ENCODE measurements at regions not wholly inside any gene's neighbourhood (a gene's known extent, or its start where the extent isn't known, plus 50 kb on each side); places are given as distances from the start of the nearest gene placed in this dataset.

DNA sequence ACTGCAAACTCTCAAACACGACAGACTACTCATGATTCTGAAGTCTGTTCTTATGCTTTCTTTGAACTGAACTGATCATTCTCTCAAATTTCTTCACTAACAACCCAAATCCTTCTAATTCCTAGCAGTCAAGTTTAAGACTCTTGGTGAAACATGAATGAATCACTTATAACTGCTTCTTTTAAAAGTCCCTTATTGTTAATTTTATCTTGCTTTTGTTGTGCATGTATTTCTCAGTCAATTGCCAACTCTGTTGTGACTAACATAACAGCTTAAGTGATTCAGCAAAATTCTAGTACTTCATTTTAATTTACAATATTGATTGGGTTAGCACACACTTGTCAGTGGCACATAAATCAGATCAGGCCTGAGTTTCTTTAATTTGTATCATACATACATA is 357.0 kb upstream of the FSIP2 start:
- no peak for TF ChIP-seq CTCF (conservative IDR thresholded peaks at IDR 0.05)

DNA sequence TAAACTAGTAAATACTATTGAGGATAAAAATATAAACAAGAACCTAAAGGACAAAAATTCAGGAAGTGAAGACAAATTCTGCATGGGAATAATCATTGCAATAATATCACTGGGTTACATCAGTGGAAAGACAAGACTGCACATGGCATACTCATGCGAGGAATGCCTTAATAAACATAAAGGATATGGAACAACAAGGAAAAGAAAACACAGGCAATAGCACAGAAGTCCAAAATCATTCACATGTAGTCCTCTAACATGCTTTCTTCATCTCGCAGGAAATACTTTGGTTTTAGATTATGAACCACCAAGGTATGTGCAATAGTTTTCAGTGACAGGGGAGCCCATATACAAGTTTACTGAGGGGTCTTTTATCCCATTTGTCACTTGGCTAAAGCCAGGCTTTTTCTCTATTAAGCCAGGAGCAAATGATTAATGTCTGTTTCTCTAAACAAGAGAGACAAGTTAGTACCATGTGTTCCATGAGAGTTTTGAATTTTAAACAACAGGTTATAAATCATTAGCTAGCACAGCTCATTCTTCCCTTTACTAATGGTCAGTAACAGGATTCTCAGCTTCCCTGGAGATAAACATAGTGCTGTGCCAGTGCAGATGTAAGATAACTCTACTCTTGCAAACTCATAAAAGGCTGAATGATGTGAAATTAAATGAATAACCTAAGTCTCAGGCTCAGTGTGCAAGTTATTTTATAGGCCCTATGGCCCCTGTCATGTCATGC is 353.6 kb upstream of the FSIP2 start:
- TF ChIP-seq CTCF (conservative IDR thresholded peaks at IDR 0.05), result no peak

More for the DNA sequence above, 357.0 kb upstream of the FSIP2 start:
- H3K27ac ChIP-seq, result no peak overlapping the region

DNA sequence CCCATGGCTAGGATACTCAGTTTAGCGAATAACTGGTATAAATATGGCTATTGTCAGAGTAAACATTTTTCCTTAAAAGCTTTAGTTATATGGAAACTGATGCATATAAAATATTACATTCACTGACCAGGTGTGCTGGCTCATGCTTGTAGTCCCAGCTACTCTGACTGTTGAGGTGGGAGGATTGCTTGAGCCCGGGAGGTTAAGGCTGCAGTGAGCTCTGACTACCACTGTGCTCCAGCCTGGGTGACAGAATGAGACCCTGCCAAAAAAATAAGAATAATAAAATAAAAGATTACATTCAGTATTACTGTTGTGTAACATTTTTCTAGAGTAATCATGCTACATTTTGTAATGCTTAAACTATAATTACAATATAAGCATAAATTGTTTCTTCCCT is 350.4 kb upstream of the FSIP2 start:
- TF ChIP-seq CTCF (conservative IDR thresholded peaks at IDR 0.05), result no peak
- no peak overlapping the region for H3K27ac ChIP-seq

More for the DNA sequence above, 353.6 kb upstream of the FSIP2 start:
- peak overlapping the region; percentile 95 for H3K27ac ChIP-seq

DNA sequence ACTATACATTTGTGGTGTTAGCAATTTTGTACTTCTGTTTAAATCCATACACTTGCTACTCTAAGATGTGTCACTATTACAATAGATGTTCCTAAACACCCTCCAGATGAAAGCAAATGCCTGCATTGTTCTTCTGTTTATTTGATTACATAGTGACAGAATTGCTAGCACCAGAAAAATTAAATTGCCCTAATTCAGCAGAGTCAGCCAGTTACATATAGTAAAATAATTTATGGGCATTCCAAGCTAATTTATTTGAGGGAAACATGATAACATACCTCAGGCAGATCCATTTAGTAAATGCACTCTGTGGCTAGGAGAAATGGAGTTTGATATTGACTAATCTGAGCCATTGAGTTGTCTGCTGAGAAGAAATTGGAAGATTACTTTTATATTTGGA is 347.1 kb upstream of the FSIP2 start:
- H3K27ac ChIP-seq, result no peak overlapping the region
- no peak for TF ChIP-seq CTCF (conservative IDR thresholded peaks at IDR 0.05)

- H3K27ac ChIP-seq, result no peak overlapping the region
- TF ChIP-seq CTCF (conservative IDR thresholded peaks at IDR 0.05), result no peak
Observed at GRCh38 chr2:185393091-185393490, 345.5 kb upstream of the FSIP2 start.

- no peak overlapping the region for H3K27ac ChIP-seq
- no peak for TF ChIP-seq CTCF (conservative IDR thresholded peaks at IDR 0.05)
Observed at GRCh38 chr2:185402474-185402873, 336.1 kb upstream of the FSIP2 start.

DNA sequence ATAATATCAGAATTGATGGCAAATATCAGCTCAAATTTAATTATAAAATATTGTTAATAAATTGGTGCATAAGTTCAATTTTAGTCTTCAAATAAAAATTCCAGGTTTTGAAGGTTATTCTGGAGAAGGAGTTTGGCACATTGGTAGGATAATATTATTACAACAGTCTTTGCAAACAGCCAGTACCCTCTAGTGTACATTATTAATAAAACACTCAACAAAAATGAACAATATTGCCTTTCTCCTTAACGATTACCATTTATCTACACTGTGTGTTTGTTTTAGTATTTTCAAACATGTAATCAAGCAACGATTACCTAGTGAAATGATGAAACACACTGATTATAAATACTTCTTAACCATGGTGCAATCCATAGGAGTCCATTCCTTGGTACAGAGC is 334.0 kb upstream of the FSIP2 start:
- H3K27ac ChIP-seq, result no peak overlapping the region
- TF ChIP-seq CTCF (conservative IDR thresholded peaks at IDR 0.05), result peak; percentile 69
